ENCODE measurements at regions not wholly inside any gene's neighbourhood (a gene's known extent, or its start where the extent isn't known, plus 50 kb on each side); places are given as distances from the start of the nearest gene placed in this dataset.

DNA sequence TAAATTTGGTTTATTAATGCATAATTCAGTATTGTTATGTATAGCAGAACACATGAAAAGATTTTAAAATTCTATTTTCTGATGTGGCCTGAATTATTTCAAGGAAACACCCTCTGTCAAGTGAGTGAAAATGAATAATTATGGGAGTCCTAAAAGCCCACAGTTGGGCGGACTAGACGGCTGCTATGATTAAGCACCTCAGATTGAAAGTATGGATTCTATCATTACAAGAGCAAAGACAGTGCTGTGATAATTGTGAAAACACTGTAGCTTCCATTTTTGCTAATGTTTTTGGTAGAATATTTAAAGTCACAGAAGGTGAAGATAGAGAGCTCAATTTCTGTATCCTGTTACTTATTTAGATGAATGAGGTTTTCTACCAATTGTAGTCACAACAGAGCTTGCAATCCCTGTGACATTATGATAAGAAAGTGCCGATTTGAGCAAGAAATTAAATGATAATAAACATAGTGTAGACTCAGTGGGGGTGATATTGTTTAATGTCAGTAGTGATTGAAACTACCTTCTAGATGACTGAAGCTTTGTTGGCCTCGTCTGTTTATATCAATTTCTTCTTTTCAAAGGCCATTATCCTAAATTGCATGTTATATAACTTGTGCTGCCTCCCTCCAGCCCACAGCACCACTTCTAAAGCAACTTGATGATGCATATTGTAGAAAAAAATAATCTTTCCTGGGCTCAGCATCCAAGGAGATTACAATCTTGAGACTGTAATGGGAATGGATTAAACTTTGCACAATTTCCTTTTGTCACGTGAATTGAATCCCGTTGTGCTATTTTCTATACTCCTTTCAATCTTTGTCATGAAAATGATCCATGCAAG is 359.8 kb downstream of the BTG1 start:
- no peak overlapping the region for H3K4me3 Mint-ChIP-seq
- no peak overlapping the region for H3K27ac Mint-ChIP-seq
- no peaks in the 10 kb centered on the region for H3K36me3 Mint-ChIP-seq (ENCODE audit: low read depth)
- H3K27me3 Mint-ChIP-seq (ENCODE audit: low read depth, poor library complexity) = peaks cover 3% of the 10 kb centered on the region
- peaks cover 4% of the 10 kb centered on the region for H3K9me3 Mint-ChIP-seq
- TF ChIP-seq, protein P1, sequence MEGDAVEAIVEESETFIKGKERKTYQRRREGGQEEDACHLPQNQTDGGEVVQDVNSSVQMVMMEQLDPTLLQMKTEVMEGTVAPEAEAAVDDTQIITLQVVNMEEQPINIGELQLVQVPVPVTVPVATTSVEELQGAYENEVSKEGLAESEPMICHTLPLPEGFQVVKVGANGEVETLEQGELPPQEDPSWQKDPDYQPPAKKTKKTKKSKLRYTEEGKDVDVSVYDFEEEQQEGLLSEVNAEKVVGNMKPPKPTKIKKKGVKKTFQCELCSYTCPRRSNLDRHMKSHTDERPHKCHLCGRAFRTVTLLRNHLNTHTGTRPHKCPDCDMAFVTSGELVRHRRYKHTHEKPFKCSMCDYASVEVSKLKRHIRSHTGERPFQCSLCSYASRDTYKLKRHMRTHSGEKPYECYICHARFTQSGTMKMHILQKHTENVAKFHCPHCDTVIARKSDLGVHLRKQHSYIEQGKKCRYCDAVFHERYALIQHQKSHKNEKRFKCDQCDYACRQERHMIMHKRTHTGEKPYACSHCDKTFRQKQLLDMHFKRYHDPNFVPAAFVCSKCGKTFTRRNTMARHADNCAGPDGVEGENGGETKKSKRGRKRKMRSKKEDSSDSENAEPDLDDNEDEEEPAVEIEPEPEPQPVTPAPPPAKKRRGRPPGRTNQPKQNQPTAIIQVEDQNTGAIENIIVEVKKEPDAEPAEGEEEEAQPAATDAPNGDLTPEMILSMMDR (IDR thresholded peaks at IDR 0.05) = no peak
- no peak for DNase-seq
- H3K4me1 Mint-ChIP-seq = peaks cover 13% of the 10 kb centered on the region

DNA sequence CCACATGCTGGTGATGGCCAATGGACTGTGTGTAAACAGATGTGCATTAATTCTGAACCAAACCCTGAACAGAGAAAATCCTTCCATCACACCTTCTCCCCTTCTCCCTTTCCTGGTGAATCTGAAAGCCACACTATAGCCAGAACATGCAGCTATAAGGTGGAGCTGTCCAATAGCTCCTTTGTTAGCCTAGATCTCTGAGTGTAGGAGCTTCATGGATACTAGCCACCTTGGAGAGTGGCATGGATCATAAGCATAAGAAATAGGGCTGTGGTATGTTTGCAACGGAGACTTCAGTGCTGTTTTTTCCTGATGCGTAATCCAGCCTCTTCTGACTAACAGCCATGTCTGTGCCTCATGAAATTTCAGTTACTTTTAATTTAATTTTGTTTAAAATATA is 364.5 kb downstream of the BTG1 start:
- TF ChIP-seq, protein P1 (IDR thresholded peaks at IDR 0.05) = no peak

DNA sequence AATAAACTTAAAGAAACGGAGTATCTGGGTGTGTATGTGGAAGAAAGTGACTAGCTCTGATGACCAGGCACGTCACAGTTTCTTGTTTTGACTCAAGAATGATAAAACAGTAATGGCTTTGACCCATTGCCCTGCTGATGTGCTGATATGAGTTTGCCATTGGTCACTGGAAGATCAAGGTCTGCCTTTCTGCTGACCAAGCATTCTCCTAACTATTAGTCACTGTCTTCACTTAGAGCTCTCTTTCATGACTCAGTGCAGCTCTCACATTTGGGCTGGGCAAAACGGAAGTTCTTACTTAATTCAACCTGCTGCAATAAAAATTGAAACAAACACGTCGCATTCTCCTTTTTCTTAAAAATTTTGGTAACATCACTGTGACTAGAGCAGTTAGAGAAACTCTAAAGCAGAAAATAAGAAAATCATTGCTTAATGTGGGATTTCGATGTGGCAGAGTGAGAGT is 366.7 kb downstream of the BTG1 start:
- peak; percentile 1 for DNase-seq
- Mint-ChIP-seq H3K4me1 (peaks cover 17% of the 10 kb centered on the region), H3K4me3 (no peak overlapping the region), H3K36me3 (ENCODE audit: low read depth) (no peaks in the 10 kb centered on the region), H3K9me3 (peaks cover 4% of the 10 kb centered on the region), H3K27me3 (ENCODE audit: low read depth, poor library complexity) (no peaks in the 10 kb centered on the region), H3K27ac (peak overlapping the region; percentile 57)
- TF ChIP-seq, protein P1 (IDR thresholded peaks at IDR 0.05) = no peak

More for the DNA sequence above, 364.5 kb downstream of the BTG1 start:
- Mint-ChIP-seq H3K27me3 (ENCODE audit: low read depth, poor library complexity) (no peaks in the 10 kb centered on the region), H3K4me1 (peaks cover 21% of the 10 kb centered on the region), H3K9me3 (peaks cover 4% of the 10 kb centered on the region), H3K27ac (no peak overlapping the region), H3K36me3 (ENCODE audit: low read depth) (no peaks in the 10 kb centered on the region), H3K4me3 (no peak overlapping the region)
- DNase-seq = no peak

DNA sequence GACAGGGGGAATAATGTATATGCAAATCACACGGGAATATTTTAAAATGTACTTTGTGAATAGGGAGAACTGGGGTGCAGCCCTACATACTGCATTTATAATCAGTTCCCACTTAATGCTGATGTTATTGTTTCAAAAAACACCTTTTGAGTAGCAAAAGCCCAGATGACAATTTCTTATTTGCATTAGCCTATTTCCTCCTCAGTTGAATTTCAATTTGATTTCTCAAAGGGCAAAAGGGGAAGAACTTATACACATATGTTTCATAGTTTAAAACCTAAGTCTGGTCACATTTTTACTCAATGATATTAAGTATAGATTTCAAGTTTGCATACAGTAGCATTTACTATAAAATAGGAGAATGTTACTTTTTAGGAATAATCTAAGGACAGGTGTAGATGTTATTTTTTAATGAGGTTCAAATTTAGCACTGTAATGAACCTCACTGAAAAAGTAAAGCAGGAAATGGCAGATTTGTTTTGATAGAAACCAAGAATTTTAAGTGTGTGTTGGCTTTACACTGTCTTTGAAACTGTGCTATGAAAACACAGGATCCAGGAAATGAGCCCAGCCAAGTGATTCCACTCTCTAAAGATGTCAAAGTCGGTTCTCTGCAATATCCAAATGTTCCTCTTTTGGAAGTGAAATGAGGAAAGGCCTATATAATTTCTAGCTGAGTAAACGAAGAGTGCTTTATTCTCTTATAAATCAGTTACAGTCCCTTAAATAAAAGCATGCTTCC is 367.4 kb downstream of the BTG1 start:
- Mint-ChIP-seq H3K27ac (peak overlapping the region; percentile 36), H3K4me1 (peaks cover 17% of the 10 kb centered on the region)
- TF ChIP-seq, protein P1 (IDR thresholded peaks at IDR 0.05) = no peak

DNA sequence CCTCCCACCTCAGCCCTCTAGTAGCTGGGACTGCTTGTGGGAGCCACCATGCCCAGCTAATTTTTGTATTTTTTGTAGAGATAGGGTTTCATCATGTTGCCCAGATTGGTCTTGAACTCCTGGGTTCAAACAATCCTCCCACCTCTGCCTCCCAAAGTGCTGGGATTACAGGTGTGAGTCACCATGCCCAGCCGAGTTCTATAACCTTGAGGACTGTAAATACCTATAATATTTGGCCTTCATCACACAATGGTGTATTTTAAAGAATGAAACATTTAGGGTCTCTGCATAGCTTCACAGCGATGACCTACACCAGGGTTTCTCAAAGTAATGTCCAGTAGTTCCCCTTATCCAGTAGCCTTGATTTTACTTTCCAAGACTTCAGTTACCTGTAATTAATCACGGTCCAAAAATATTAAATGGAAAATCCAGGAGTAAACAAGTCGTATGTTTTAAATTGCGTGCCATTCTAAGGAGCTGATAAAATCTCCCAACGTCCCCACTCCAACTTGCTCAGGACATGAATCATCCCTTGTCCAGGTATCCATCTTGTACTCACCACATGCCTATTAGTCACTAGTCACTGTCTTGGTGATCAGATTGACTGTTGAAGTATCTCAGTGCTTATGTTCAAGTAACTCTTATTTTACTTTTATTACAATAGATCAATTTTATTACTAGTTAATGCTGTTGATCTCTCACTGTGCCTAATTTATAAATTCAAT is 368.2 kb downstream of the BTG1 start:
- Mint-ChIP-seq H3K36me3 (ENCODE audit: low read depth) (no peaks in the 10 kb centered on the region), H3K27ac (no peak overlapping the region), H3K4me1 (peaks cover 17% of the 10 kb centered on the region), H3K4me3 (no peak overlapping the region), H3K27me3 (ENCODE audit: low read depth, poor library complexity) (no peaks in the 10 kb centered on the region), H3K9me3 (peaks cover 4% of the 10 kb centered on the region)
- TF ChIP-seq, protein P1 (IDR thresholded peaks at IDR 0.05) = no peak
- no peak for DNase-seq

More for the DNA sequence above, 367.4 kb downstream of the BTG1 start:
- H3K4me3 Mint-ChIP-seq = no peak overlapping the region
- H3K27me3 Mint-ChIP-seq (ENCODE audit: low read depth, poor library complexity) = no peaks in the 10 kb centered on the region
- no peak for DNase-seq
- no peaks in the 10 kb centered on the region for H3K36me3 Mint-ChIP-seq (ENCODE audit: low read depth)
- H3K9me3 Mint-ChIP-seq = peaks cover 4% of the 10 kb centered on the region

Data from nephron progenitor cell (in vitro differentiated cells).